ENCODE measurements at regions not wholly inside any gene's neighbourhood (a gene's known extent, or its start where the extent isn't known, plus 50 kb on each side); places are given as distances from the start of the nearest gene placed in this dataset.
"Not testable (repeated sequence)": the region's sequence is repeated elsewhere in the genome, so short reads cannot be mapped to it uniquely, and the experiment has no call there.

GRCh38 chr15:60134609-60135008 lies 130.5 kb downstream of the FOXB1 start:
- no peak for DNase-seq (ENCODE audit: low read depth in 2 of 2)

GRCh38 chr15:60135961-60136360 lies 131.8 kb downstream of the FOXB1 start:
- DNase-seq (ENCODE audit: low read depth in 2 of 2) = no peak

- DNase-seq (ENCODE audit: low read depth in 2 of 2) = no peak
Observed at GRCh38 chr15:60137711-60138396, 133.7 kb downstream of the FOXB1 start.

- no peak for DNase-seq (ENCODE audit: low read depth in 2 of 2)
Observed at GRCh38 chr15:60138397-60138968, 134.4 kb downstream of the FOXB1 start.

- DNase-seq (ENCODE audit: low read depth in 2 of 2) = no peak
Observed at GRCh38 chr15:60152386-60152785, 148.3 kb downstream of the FOXB1 start.

- DNase-seq (ENCODE audit: low read depth in 2 of 2) = no peak
Observed at GRCh38 chr15:60154764-60155325, 150.7 kb downstream of the FOXB1 start.

- DNase-seq (ENCODE audit: low read depth in 2 of 2) = no peak
Observed at GRCh38 chr15:60155661-60156060, 151.6 kb downstream of the FOXB1 start.

GRCh38 chr15:60160909-60161308 lies 156.8 kb downstream of the FOXB1 start:
- no peak for DNase-seq (ENCODE audit: low read depth in 2 of 2)

GRCh38 chr15:60161704-60162103 lies 157.6 kb downstream of the FOXB1 start:
- DNase-seq (ENCODE audit: low read depth in 2 of 2) = no peak

GRCh38 chr15:60162251-60162967 lies 158.3 kb downstream of the FOXB1 start:
- DNase-seq (ENCODE audit: low read depth in 2 of 2) = no peak

GRCh38 chr15:60162968-60163355 lies 158.9 kb downstream of the FOXB1 start:
- no peak for DNase-seq (ENCODE audit: low read depth in 2 of 2)

GRCh38 chr15:60165111-60165510 lies 161.0 kb downstream of the FOXB1 start:
- DNase-seq (ENCODE audit: low read depth in 2 of 2) = no peak

GRCh38 chr15:60172143-60172542 lies 168.0 kb downstream of the FOXB1 start:
- DNase-seq (ENCODE audit: low read depth in 2 of 2) = no peak

GRCh38 chr15:60179786-60180391 lies 175.8 kb downstream of the FOXB1 start:
- DNase-seq (ENCODE audit: low read depth in 2 of 2) = no peak

- DNase-seq (ENCODE audit: low read depth in 2 of 2) = not testable (repeated sequence)
Observed at GRCh38 chr15:60181957-60182356, 177.8 kb downstream of the FOXB1 start.

- DNase-seq (ENCODE audit: low read depth in 2 of 2) = no peak
Observed at GRCh38 chr15:60183366-60183765, 179.3 kb downstream of the FOXB1 start.

GRCh38 chr15:60184579-60184978 lies 180.5 kb downstream of the FOXB1 start:
- DNase-seq (ENCODE audit: low read depth in 2 of 2) = no peak

- DNase-seq (ENCODE audit: low read depth in 2 of 2) = no peak
Observed at GRCh38 chr15:60191016-60191415, 186.9 kb downstream of the FOXB1 start.

GRCh38 chr15:60191821-60192220 lies 187.7 kb downstream of the FOXB1 start:
- DNase-seq (ENCODE audit: low read depth in 2 of 2) = no peak

GRCh38 chr15:60195611-60196010 lies 191.5 kb downstream of the FOXB1 start:
- no peak for DNase-seq (ENCODE audit: low read depth in 2 of 2)

GRCh38 chr15:60204131-60204885 lies 193.5 kb downstream of the ANXA2 start:
- no peak for DNase-seq (ENCODE audit: low read depth in 2 of 2)

- DNase-seq (ENCODE audit: low read depth in 2 of 2) = no peak
Observed at GRCh38 chr15:60208709-60209108, 189.1 kb downstream of the ANXA2 start.
